DND-41 (cell line): ENCODE measurements at regions not wholly inside any gene's neighbourhood (a gene's known extent, or its start where the extent isn't known, plus 50 kb on each side); places are given as distances from the start of the nearest gene placed in this dataset.

Experiments used
- CTCF ChIP-seq: IDR thresholded peaks from 2 replicates; pipeline ENCODE4 v1.5.1; 2012; ENCODE audit warnings: borderline replicate concordance, low read length, moderate library complexity, mild to moderate bottlenecking; ENCODE audit not compliant: poor library complexity, severe bottlenecking; ENCODE audit errors: extremely low read depth
- EZH2 ChIP-seq: IDR thresholded peaks from 3 replicates; pipeline ENCODE4 v1.6.1; 2012; ENCODE audit warnings: borderline replicate concordance, low read depth, mild to moderate bottlenecking, moderate library complexity, low read length, inconsistent platforms; ENCODE audit not compliant: severe bottlenecking

GRCh38 chr12:93243689-93244513 is 133.8 kb upstream of the NUDT4 start:
- TF ChIP-seq CTCF = no peak
- no peak for TF ChIP-seq EZH2
